KMS-11 (cell line): ENCODE measurements at regions not wholly inside any gene's neighbourhood (a gene's known extent, or its start where the extent isn't known, plus 50 kb on each side); places are given as distances from the start of the nearest gene placed in this dataset.

Experiments
- H2AFZ ChIP-seq: fragments of 200-600 bp; sonication (generic); 2 replicates; pipeline ENCODE4 v1.6.1; 2016; ENCODE audit warnings: antibody characterized with exemption, mixed run types, low read depth
- H3K27ac ChIP-seq: fragments of 200-600 bp; sonication (generic); 2 replicates; pipeline ENCODE4 v1.6.1; 2016; ENCODE audit warnings: mild to moderate bottlenecking, mixed run types
- H3K27me3 ChIP-seq: fragments of 200-600 bp; sonication (generic); 2 replicates; pipeline ENCODE4 v1.6.1; 2017; ENCODE audit warnings: mild to moderate bottlenecking, low read depth, mixed run types, moderate library complexity; ENCODE audit not compliant: insufficient read depth
- H3K36me3 ChIP-seq: fragments of 200-600 bp; sonication (generic); 2 replicates; pipeline ENCODE4 v1.6.1; 2017; ENCODE audit warnings: mild to moderate bottlenecking, mixed run types; ENCODE audit not compliant: insufficient read depth
- H3K4me1 ChIP-seq: fragments of 200-600 bp; sonication (generic); 2 replicates; pipeline ENCODE4 v1.6.1; 2016; ENCODE audit warnings: mild to moderate bottlenecking, low read depth, mixed run types; ENCODE audit not compliant: poor library complexity, severe bottlenecking
- H3K4me2 ChIP-seq: fragments of 200-600 bp; sonication (generic); 2 replicates; pipeline ENCODE4 v1.7.0; 2016; ENCODE audit warnings: mild to moderate bottlenecking, mixed run types
- H3K4me3 ChIP-seq: fragments of 200-600 bp; sonication (generic); IDR thresholded peaks from 2 replicates; pipeline ENCODE4 v1.6.1; 2017; ENCODE audit warnings: low read depth, low read length, mixed read lengths; ENCODE audit not compliant: insufficient read depth
- H3K79me2 ChIP-seq: fragments of 200-600 bp; sonication (generic); 2 replicates; pipeline ENCODE4 v1.6.1; 2016; ENCODE audit warnings: low read depth, mixed run types; ENCODE audit not compliant: insufficient read depth
- H3K9ac ChIP-seq: fragments of 200-600 bp; sonication (generic); 2 replicates; pipeline ENCODE4 v1.6.1; 2016; ENCODE audit warnings: mild to moderate bottlenecking, mixed run types
- H4K20me1 ChIP-seq: fragments of 200-600 bp; sonication (generic); 2 replicates; pipeline ENCODE4 v1.6.1; 2016; ENCODE audit warnings: mild to moderate bottlenecking, mixed run types; ENCODE audit not compliant: insufficient read depth
- CTCF ChIP-seq: fragments of 200-600 bp; sonication (generic); conservative IDR thresholded peaks from 2 replicates; pipeline ENCODE4 v1.6.1; 2017; ENCODE audit warnings: low read depth, mild to moderate bottlenecking, antibody characterized with exemption, low read length, moderate library complexity, mixed read lengths

DNA sequence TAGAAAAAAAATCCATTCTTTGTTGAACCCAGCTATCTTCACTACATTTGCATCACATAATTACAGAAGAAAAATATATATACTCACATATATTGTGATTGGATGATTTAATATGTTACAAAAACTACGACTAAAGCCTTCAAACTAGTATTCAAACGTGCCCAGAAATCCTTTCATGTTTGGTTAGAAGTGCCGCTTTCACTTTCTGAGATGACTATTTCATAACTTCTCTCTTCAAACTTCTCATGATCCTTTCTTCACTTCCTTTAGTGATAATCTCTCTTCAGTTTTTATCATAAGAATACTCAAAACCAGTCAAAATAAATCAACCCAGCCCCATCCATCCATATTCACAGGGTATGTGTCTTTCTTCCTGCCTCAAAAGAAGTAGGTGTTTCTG, 50.8 kb upstream of the NAF1 start:
- H3K27ac ChIP-seq, result no peak overlapping the region
- no peaks in the 10 kb centered on the region for H3K79me2 ChIP-seq
- H3K27me3 ChIP-seq, result no peaks in the 10 kb centered on the region
- no peak overlapping the region for H3K9ac ChIP-seq
- TF ChIP-seq CTCF, result no peak
- H3K36me3 ChIP-seq, result no peaks in the 10 kb centered on the region
- no peak overlapping the region for H2AFZ ChIP-seq
- H4K20me1 ChIP-seq, result no peaks in the 10 kb centered on the region
- no peak overlapping the region for H3K4me3 ChIP-seq
- no peaks in the 10 kb centered on the region for H3K4me1 ChIP-seq
- no peak overlapping the region for H3K4me2 ChIP-seq
